HS-27A (cell line): ENCODE measurements at regions not wholly inside any gene's neighbourhood (a gene's known extent, or its start where the extent isn't known, plus 50 kb on each side); places are given as distances from the start of the nearest gene placed in this dataset.
"Not testable (repeated sequence)": the region's sequence is repeated elsewhere in the genome, so short reads cannot be mapped to it uniquely, and the experiment has no call there.

Experiments
- DNase-seq: peaks from one replicate; pipeline ENCODE4 v3.0.0-alpha.2; 2012; ENCODE audit warnings: low read depth, missing footprints

DNA sequence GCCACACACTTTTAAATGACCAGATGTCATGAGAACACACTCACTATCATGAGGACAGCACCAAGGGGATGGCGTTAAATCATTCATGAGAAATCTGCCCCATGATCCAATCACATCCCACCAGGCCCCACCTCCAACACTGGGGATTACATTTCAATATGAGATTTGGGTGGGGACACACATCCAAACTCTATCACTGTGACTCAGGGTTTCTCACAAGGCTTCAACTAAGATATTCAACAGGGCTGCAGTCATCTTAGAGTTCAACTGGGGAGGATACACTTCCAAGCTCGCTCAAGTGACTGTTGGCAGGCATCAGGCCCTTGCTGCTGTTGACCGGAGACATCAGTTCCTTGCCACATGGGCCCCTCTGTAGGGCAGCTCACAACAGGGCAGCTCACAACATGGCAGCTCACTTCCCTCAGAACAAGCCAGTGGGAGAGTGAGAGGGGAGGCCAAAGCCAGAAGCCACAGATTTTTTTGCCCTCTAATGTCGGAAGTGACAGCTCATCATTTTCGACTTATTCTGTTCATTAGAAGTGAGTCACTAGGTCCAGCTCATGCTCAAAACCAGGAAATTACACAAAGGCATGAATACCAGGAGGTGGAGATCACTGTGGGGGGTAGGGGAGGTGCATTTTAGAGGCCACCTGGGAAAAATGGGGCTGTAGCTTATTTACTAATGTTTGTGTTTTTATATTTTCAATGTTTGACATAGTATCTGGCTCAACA is 50.8 kb upstream of the PTHLH start:
- DNase-seq, result peak; percentile 97

DNA sequence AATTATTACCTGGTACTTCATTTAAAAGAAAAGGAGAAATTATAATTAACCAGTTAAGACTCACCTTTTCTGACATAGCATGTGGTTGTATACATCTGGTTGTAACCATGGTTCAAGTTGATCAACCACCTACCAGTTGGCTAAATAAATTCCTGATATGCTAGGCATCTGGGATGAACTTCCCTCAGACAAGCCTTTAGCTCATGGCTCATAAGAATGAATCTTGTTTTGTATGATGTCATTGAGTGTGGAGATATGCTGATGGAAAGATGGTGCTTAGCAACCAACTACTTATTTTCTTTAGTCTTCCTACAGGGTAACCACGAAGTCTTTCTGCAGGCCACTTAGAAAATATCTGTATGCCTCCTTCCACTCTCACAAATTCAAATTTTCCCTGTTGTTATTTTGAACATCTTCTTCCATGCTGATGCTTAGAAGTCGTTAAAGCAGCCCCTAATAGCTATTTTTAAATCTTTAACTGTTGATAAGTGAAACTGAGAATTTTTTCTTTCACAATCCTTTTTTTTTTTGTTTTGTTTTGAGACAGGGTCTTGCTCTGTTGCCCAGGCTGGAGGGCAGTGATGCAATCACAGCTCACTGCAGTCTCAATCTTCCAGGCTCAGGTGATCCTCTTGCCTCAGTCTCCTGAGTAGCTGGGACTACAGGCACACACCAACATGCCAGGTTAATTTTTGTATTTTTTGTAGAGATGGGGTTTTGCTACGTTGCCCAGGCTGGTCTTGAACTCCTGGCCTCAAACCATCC is 51.9 kb upstream of the PTHLH start:
- DNase-seq, result peak; percentile 50

- no peak for DNase-seq
These were observed 53.4 kb upstream of the PTHLH start for GRCh38 chr12:28025821-28026505.

GRCh38 chr12:28026701-28027100 is 54.2 kb upstream of the PTHLH start:
- DNase-seq, result no peak

- DNase-seq, result no peak
These were observed 54.8 kb upstream of the PTHLH start for GRCh38 chr12:28027328-28027727.

DNA sequence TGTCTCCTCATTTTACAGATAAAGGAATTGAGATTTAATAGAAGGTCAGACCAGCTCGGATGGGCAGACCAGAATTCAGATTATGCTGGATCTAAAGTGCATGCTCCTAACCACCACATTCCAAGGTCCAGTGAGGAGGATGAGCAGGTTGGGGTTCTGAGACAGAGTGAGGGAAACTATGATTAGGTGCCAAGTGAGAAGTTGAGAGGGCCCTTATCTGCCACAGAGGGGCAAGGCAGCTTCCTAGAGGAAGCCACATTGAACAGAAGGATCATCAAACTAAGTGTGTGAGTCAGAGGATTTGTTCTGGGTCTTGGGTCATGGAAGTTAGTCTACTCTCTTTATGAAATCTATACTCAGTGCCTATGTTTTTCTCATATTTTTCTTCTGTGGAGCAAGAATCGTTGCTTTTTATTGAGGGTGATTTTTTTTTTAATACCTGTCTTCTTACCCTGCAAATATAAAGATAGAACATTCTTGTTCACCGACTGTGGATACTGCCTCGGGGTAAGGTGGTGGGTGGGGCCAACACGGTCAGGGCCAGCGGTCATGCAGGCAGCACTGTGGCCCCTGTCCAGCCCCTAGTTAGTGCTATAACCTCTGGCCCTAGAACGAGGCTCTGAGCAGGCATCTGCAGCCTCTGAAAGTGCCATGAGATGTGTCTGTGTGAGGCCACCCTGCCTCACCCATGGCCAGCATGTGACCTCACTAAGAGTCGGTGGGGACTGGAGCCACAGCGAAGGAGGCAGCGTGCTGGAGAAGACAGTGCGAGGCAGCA is 55.6 kb upstream of the PTHLH start:
- DNase-seq, result no peak

DNA sequence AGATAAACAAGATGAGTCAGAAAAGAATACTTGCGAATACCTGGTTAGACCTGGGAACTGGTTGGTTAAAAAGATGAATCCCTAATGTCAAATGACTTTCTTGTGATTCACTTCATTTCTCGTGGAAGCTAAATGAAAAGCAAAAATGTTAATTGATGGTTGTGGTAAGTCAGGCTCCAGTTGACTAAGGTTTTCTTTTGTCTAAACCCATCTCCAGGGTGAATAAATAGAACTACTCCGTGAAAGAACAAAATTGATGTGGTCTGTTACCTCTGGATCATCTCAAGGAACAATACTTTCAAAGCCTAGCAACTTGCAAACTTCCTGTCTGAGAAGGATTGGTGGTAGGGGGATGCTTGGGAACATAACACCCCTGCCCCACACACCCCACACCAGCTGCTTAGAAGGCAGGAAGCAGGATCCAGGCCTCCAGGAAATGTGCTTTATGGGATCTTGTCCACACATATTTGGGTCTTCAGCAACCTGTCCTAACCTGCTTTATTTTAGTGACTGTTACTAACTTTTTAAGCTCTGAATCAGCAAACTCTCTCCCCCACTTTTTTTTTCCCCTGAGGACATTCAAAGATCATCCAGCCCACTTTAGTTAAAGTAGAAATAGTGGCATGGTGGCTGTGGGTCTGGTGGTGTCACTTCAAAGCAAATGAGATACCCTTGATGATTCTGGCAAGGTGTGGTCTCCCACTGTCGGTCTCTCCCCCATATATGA is 60.4 kb upstream of the PTHLH start:
- DNase-seq, result no peak

DNA sequence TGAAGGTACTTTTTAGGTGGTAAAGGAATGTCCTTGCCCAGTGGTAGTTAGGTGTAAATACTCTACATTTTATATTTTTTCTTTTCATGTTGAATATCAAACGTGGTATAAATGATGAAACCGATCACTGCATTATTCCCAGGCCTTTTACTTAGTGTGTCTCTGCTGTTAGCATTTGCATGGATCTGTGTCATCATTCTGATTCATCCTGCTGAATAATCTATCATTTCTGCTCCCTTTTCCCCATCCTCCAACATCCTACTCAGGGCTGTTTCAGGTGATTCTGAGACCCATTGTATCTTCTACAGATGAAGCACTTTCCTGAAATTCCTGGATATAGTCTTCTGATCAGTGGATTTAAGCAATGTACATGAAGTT is 61.0 kb upstream of the PTHLH start:
- no peak for DNase-seq

GRCh38 chr12:28034271-28034670 is 61.7 kb upstream of the PTHLH start:
- no peak for DNase-seq

GRCh38 chr12:28035500-28035899 is 63.0 kb upstream of the PTHLH start:
- peak; percentile 63 for DNase-seq

DNA sequence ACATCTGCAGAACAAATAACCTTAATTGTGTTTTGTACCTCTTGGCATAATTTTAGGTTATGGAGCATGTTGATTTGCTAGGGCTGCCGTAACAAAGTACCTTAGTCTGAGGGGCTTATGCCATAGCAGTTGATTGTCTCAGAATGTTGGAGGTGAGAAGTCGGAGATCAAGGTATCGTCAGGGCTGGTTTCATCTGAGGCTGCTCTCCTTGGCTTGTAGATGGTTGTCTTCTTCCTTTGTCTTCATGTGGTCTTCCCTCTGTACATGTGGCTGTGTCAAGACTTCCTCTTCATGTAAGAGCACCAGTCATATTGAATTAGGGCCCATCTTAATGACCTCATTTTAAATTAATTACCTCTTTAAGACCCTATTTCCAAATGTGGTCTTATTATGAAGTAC is 64.4 kb upstream of the PTHLH start:
- no peak for DNase-seq

- DNase-seq, result no peak
These were observed 67.7 kb upstream of the PTHLH start for GRCh38 chr12:28040246-28040645.

- DNase-seq, result not testable (repeated sequence)
These were observed 74.1 kb upstream of the PTHLH start for GRCh38 chr12:28046600-28046999.

- no peak for DNase-seq
These were observed 78.1 kb upstream of the PTHLH start for GRCh38 chr12:28050606-28051005.

DNA sequence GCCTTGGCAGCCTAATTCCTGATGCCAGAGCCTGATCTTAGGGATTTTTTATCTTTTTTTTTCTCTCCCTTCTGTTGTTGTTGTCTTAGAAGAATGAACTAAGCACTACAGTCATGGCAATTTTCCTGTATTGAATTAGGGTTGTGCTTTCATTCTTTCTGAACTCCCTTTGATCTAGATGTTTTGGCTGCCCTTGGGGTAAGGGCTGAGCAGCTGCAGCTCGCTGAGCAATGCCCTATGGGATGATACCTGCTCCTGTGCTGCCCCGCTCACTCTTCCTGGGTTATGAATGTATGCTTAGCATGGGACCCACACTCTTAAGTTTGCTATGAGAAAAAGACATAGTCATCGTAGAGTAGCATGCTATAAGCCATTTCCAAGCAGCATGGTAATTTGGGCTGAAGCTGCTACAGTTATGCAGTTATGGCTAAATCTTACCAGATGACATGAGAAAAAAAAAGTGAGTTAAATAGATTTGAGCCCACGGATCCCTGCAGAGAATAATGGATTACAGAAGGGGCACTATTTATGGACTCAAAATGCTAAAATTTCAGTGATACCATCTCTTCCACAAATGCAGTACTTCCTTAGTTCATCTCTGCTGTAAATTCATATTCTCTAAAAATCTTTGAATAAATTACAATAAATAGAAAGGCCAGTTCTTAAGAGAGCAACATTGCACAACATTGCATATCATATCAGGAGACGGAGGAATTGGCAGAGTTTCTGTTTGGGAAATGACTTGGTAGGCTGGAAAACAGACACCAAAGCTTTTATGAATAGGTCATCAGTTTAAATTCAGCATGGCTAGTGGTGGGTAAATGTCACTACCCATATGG is 79.2 kb upstream of the PTHLH start:
- DNase-seq, result no peak

GRCh38 chr12:28053564-28053963 is 81.0 kb upstream of the PTHLH start:
- no peak for DNase-seq

DNA sequence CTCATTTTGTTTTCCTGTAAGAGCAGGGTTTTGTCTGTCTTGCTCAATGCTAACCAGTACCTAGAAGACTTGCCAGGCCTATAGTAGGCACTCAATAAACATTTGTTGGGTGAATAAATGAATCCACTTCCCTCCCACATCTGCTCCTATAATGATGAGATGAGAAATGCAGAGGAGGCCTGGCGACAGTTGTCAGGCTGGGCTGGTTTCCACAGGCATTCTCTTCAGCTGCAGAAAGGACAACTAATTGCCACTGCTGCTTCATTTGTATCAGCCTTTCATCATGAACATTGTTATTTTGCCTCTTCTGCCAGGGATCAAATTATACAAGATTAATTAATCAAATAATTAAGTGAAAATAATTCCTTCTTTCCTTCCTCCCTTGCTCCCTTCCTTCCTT is 82.0 kb upstream of the PTHLH start:
- DNase-seq, result no peak

- no peak for DNase-seq
These were observed 85.5 kb upstream of the PTHLH start for GRCh38 chr12:28057856-28058615.

GRCh38 chr12:28059220-28059619 is 86.7 kb upstream of the PTHLH start:
- DNase-seq, result no peak

- DNase-seq, result no peak
These were observed 87.1 kb upstream of the PTHLH start for GRCh38 chr12:28059668-28060067.
